ENCODE measurements at regions not wholly inside any gene's neighbourhood (a gene's known extent, or its start where the extent isn't known, plus 50 kb on each side); places are given as distances from the start of the nearest gene placed in this dataset.

- TF ChIP-seq, protein P1, sequence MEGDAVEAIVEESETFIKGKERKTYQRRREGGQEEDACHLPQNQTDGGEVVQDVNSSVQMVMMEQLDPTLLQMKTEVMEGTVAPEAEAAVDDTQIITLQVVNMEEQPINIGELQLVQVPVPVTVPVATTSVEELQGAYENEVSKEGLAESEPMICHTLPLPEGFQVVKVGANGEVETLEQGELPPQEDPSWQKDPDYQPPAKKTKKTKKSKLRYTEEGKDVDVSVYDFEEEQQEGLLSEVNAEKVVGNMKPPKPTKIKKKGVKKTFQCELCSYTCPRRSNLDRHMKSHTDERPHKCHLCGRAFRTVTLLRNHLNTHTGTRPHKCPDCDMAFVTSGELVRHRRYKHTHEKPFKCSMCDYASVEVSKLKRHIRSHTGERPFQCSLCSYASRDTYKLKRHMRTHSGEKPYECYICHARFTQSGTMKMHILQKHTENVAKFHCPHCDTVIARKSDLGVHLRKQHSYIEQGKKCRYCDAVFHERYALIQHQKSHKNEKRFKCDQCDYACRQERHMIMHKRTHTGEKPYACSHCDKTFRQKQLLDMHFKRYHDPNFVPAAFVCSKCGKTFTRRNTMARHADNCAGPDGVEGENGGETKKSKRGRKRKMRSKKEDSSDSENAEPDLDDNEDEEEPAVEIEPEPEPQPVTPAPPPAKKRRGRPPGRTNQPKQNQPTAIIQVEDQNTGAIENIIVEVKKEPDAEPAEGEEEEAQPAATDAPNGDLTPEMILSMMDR (IDR thresholded peaks at IDR 0.05; ENCODE audit: low read depth, low read length, poor library complexity, severe bottlenecking), result no peak
- no peak for TF ChIP-seq EZH2phosphoT487 (IDR thresholded peaks at IDR 0.05; ENCODE audit: borderline replicate concordance, low read length)
Observed at GRCh38 chr12:111227476-111228420, 141.1 kb downstream of the PHETA1 start.
